Loucy (cell line): ENCODE measurements at regions not wholly inside any gene's neighbourhood (a gene's known extent, or its start where the extent isn't known, plus 50 kb on each side); places are given as distances from the start of the nearest gene placed in this dataset.

Source experiments
- CTCF ChIP-seq: fragments of 200-600 bp; sonication (generic); conservative IDR thresholded peaks from 2 replicates; pipeline ENCODE4 v1.5.1; 2014; ENCODE audit warnings: mild to moderate bottlenecking, antibody characterized with exemption, low read length
- EZH2phosphoT487 ChIP-seq: fragments of 200-600 bp; IDR thresholded peaks from 2 replicates; pipeline ENCODE4 v1.6.1; 2018; ENCODE audit warnings: antibody characterized with exemption, mild to moderate bottlenecking, moderate library complexity, borderline replicate concordance

GRCh38 chr15:96958721-96959120, 628.2 kb downstream of the NR2F2 start:
- TF ChIP-seq CTCF: no peak
- TF ChIP-seq EZH2phosphoT487: no peak
